GM19324 (cell line): ENCODE measurements at regions not wholly inside any gene's neighbourhood (a gene's known extent, or its start where the extent isn't known, plus 50 kb on each side); places are given as distances from the start of the nearest gene placed in this dataset.
"Not testable (repeated sequence)": the region's sequence is repeated elsewhere in the genome, so short reads cannot be mapped to it uniquely, and the experiment has no call there.

ENCODE experiments used
- ATAC-seq: cut with Tn5 transposase; IDR thresholded peaks from one replicate; pipeline ENCODE4 v1.9.1; 2021; ENCODE audit warnings: mild to moderate bottlenecking, moderate library complexity; ENCODE audit not compliant: unreplicated experiment, low FRiP score

- no peak for ATAC-seq
Measured at GRCh38 chr6:179340-179950, 112.8 kb upstream of the DUSP22 start.

GRCh38 chr6:180091-180694 is 112.1 kb upstream of the DUSP22 start:
- not testable (repeated sequence) for ATAC-seq

- peak; percentile 40 for ATAC-seq
Measured at GRCh38 chr6:181049-181654, 111.1 kb upstream of the DUSP22 start.

- ATAC-seq, result no peak
Measured at GRCh38 chr6:183668-184067, 108.6 kb upstream of the DUSP22 start.

GRCh38 chr6:184161-184700 is 108.1 kb upstream of the DUSP22 start:
- ATAC-seq, result no peak

GRCh38 chr6:186340-186965 is 105.8 kb upstream of the DUSP22 start:
- no peak for ATAC-seq

- no peak for ATAC-seq
Measured at GRCh38 chr6:187210-187861, 105.0 kb upstream of the DUSP22 start.

- ATAC-seq, result peak; percentile 79
Measured at GRCh38 chr6:188821-189655, 103.2 kb upstream of the DUSP22 start.

GRCh38 chr6:189676-190075 is 102.6 kb upstream of the DUSP22 start:
- no peak for ATAC-seq

GRCh38 chr6:190596-191395 is 101.5 kb upstream of the DUSP22 start:
- no peak for ATAC-seq

GRCh38 chr6:191487-192312 is 100.6 kb upstream of the DUSP22 start:
- no peak for ATAC-seq

GRCh38 chr6:192313-192664 is 100.0 kb upstream of the DUSP22 start:
- no peak for ATAC-seq

- no peak for ATAC-seq
Measured at GRCh38 chr6:193180-193579, 99.1 kb upstream of the DUSP22 start.

- no peak for ATAC-seq
Measured at GRCh38 chr6:193773-194310, 98.4 kb upstream of the DUSP22 start.

- ATAC-seq, result no peak
Measured at GRCh38 chr6:195861-196360, 96.4 kb upstream of the DUSP22 start.

- no peak for ATAC-seq
Measured at GRCh38 chr6:196543-196942, 95.7 kb upstream of the DUSP22 start.

- no peak for ATAC-seq
Measured at GRCh38 chr6:203661-204060, 88.6 kb upstream of the DUSP22 start.

- no peak for ATAC-seq
Measured at GRCh38 chr6:206264-206663, 86.0 kb upstream of the DUSP22 start.
